NB4 (cell line): ENCODE measurements at regions not wholly inside any gene's neighbourhood (a gene's known extent, or its start where the extent isn't known, plus 50 kb on each side); places are given as distances from the start of the nearest gene placed in this dataset.

Experiments
- CTCF ChIP-seq: IDR thresholded peaks from one replicate; pipeline ENCODE4 v1.5.1; 2012; ENCODE audit warnings: low read depth, low read length
- MAX ChIP-seq: IDR thresholded peaks from 2 replicates; pipeline ENCODE4 v1.6.1; 2011; ENCODE audit warnings: low read depth, low read length
- MYC ChIP-seq: IDR thresholded peaks from 2 replicates; pipeline ENCODE4 v1.6.1; 2011; ENCODE audit warnings: low read depth, low read length
- POLR2A ChIP-seq: IDR thresholded peaks from 2 replicates; pipeline ENCODE4 v1.6.1; 2011; ENCODE audit warnings: mild to moderate bottlenecking; ENCODE audit not compliant: insufficient read length; ENCODE audit errors: extremely low read depth

- TF ChIP-seq MAX: no peak
- no peak for TF ChIP-seq POLR2A
- no peak for TF ChIP-seq MYC
- no peak for TF ChIP-seq CTCF
These were observed 353.1 kb downstream of the EIPR1 start for GRCh38 chr2:3024401-3024935.
